GM12878 (cell line): ENCODE measurements at regions not wholly inside any gene's neighbourhood (a gene's known extent, or its start where the extent isn't known, plus 50 kb on each side); places are given as distances from the start of the nearest gene placed in this dataset.

Experiments
- ATAC-seq: fragments of 200-7000 bp; cut with Tn5 transposase; 3 replicates; pipeline ENCODE4 v1.9.1; 2020; ENCODE audit warnings: mild to moderate bottlenecking, moderate library complexity
- BruUV-seq: library from RNA; stranded (reverse); fragments of 400-500 nt; replicated peaks from 2 replicates; lab custom pipeline; 2021; lab: Mats Ljungman, UMichigan
- CTCF ChIA-PET: fragments of 300-600 bp; sonication (Branson Sonifier 250); formaldehyde crosslinking; extraction: SDS; loops from one replicate; lab custom pipeline; 2021; ENCODE audit warnings: inconsistent platforms; lab: Yijun Ruan, JAX
- POLR2A ChIA-PET: fragments of 350-600 bp; formaldehyde crosslinking; extraction: SDS; loops from one replicate; lab custom pipeline; 2021; ENCODE audit warnings: inconsistent platforms; lab: Charles Lee
- RAD21 ChIA-PET: fragments of 300-600 bp; sonication (Branson Sonifier 250); formaldehyde crosslinking; loops from one replicate; lab custom pipeline; 2023; ENCODE audit warnings: antibody characterized with exemption; ENCODE audit not compliant: unreplicated experiment; lab: Charles Lee
- SMC1A ChIA-PET: fragments of 300-600 bp; sonication (Branson Sonifier 250); formaldehyde crosslinking; loops from one replicate; lab custom pipeline; 2023; ENCODE audit not compliant: unreplicated experiment, uncharacterized antibody; lab: Charles Lee
- DNase-seq: peaks from one replicate; pipeline ENCODE4 v3.0.0-alpha.2; 2011; ENCODE audit warnings: low read depth, low spot score
- FAIRE-seq: peaks from 3 replicates; lab custom pipeline; 2011; peaks lifted over from hg19 to GRCh38; lab: Jason Lieb, UNC
- H2AFZ ChIP-seq: 2 replicates; pipeline ENCODE4 v1.6.0; 2011; ENCODE audit warnings: low read depth, low read length, control low read depth; ENCODE audit not compliant: control insufficient read depth
- H3K27ac ChIP-seq: 2 replicates; pipeline ENCODE4 v1.5.1; 2011; ENCODE audit warnings: control low read depth; ENCODE audit not compliant: control insufficient read depth, insufficient read depth
- H3K27me3 ChIP-seq, 2 experiments: replicated peaks in 1 of 2; 2 replicates each; pipeline versions ENCODE4 v1.6.0 to v1.6.1; 2011; ENCODE audit warnings: low read length in 1 of 2; ENCODE audit not compliant: control insufficient read depth in 2 of 2, insufficient read depth in 2 of 2
- H3K36me3 ChIP-seq, 2 experiments: 2 replicates each; pipeline ENCODE4 v1.5.1; 2011; ENCODE audit warnings: low read length in 1 of 2; ENCODE audit not compliant: control insufficient read depth in 2 of 2, insufficient read depth in 2 of 2
- H3K4me1 ChIP-seq: 2 replicates; pipeline ENCODE4 v1.6.1; 2011; ENCODE audit warnings: mild to moderate bottlenecking, low read length, moderate library complexity, mixed read lengths; ENCODE audit not compliant: control insufficient read depth, insufficient read depth
- H3K4me2 ChIP-seq: 2 replicates; pipeline ENCODE4 v1.6.0; 2011; ENCODE audit warnings: control low read depth; ENCODE audit not compliant: control insufficient read depth, insufficient read depth
- H3K4me3 ChIP-seq: fragments of 200-600 bp; sonication (generic); 2 replicates; pipeline ENCODE4 v1.5.1; 2016
- H3K79me2 ChIP-seq: 2 replicates; pipeline ENCODE4 v1.6.0; 2011; ENCODE audit warnings: low read length; ENCODE audit not compliant: control insufficient read depth, insufficient read depth
- H3K9ac ChIP-seq: 2 replicates; pipeline ENCODE4 v1.8.0; 2011; ENCODE audit warnings: low read length, control low read depth, mixed read lengths; ENCODE audit not compliant: control insufficient read depth, insufficient read depth
- H3K9me3 ChIP-seq: replicated peaks from 3 replicates; pipeline ENCODE4 v1.5.1; 2011; ENCODE audit warnings: mild to moderate bottlenecking, low read length; ENCODE audit not compliant: control insufficient read depth, insufficient read depth
- H4K20me1 ChIP-seq: 2 replicates; pipeline ENCODE4 v1.6.0; 2011; ENCODE audit not compliant: control insufficient read depth, insufficient read depth
- ATF7 ChIP-seq: fragments of 450-650 bp; IDR thresholded peaks from 2 replicates; pipeline ENCODE4 v1.6.1; 2016; ENCODE audit warnings: low read depth, mild to moderate bottlenecking
- IRF3 ChIP-seq: fragments of 450-650 bp; IDR thresholded peaks from 2 replicates; pipeline ENCODE4 v1.6.1; 2014; ENCODE audit warnings: mild to moderate bottlenecking
- IRF4 ChIP-seq: IDR thresholded peaks from 2 replicates; pipeline ENCODE4 v1.6.1; 2011; ENCODE audit warnings: low read depth, low read length
- MTA3 ChIP-seq: IDR thresholded peaks from 2 replicates; pipeline ENCODE4 v1.6.1; 2012; ENCODE audit warnings: low read length, inconsistent platforms, borderline replicate concordance
- PAX5 ChIP-seq: IDR thresholded peaks from 2 replicates; pipeline ENCODE4 v1.6.1; 2011; ENCODE audit warnings: low read depth, low read length, borderline replicate concordance
- POLR2AphosphoS2 ChIP-seq: IDR thresholded peaks from 2 replicates; pipeline ENCODE4 v1.6.1; 2011; ENCODE audit warnings: low read depth, mild to moderate bottlenecking, low read length, improper control_type of control experiment, moderate library complexity
- SMC3 ChIP-seq: IDR thresholded peaks from 2 replicates; pipeline ENCODE4 v1.6.1; 2011; ENCODE audit warnings: low read length, improper control_type of control experiment, borderline replicate concordance
- SP1 ChIP-seq: IDR thresholded peaks from one replicate; pipeline ENCODE4 v1.6.1; 2011; ENCODE audit warnings: low read depth, low read length
- ZBTB33 ChIP-seq: fragments of 450-650 bp; IDR thresholded peaks from 2 replicates; pipeline ENCODE4 v1.6.1; 2017; ENCODE audit warnings: mild to moderate bottlenecking
- WGBS: methylation state at CpG from one replicate; pipeline ENCODE4 v1.1.6; 2016; ENCODE audit warnings: low lambda C conversion rate; ENCODE audit not compliant: insufficient replicate concordance, insufficient coverage; ENCODE audit errors: missing lambda C conversion rate; 5-methylcytosine and 5-hydroxymethylcytosine counted together
- in situ Hi-C: fragments of 300-500 bp; cut with MboI; formaldehyde crosslinking; loops from 9 replicates; pipeline ENCODE4 v1.14.3; 2018; ENCODE audit warnings: mixed read lengths
- intact Hi-C: fragments of 100-400 bp; cut with micrococcal nuclease; formaldehyde crosslinking; loops from one replicate; pipeline ENCODE4 v1.14.2; 2022; ENCODE audit not compliant: unreplicated experiment

- TF ChIP-seq PAX5 (no peak), IRF3 (no peak), SMC3 (no peak), IRF4 (no peak)
These were observed 153.8 kb upstream of the KLF3 start (continued) for GRCh38 chr4:38510201-38510600.

GRCh38 chr4:38511702-38512101, 152.3 kb upstream of the KLF3 start:
- Histone ChIP-seq H2AFZ (no peak overlapping the region), H3K36me3 (no peaks in the 10 kb centered on the region), H3K27me3 (no peaks in the 10 kb centered on the region), H3K79me2 (no peaks in the 10 kb centered on the region), H3K4me3 (no peak overlapping the region), H3K4me1 (peaks cover 23% of the 10 kb centered on the region), H4K20me1 (no peaks in the 10 kb centered on the region), H3K27ac (no peak overlapping the region), H3K4me2 (no peak overlapping the region), H3K9ac (no peak overlapping the region), H3K9me3 (no peaks in the 10 kb centered on the region; the same call in 2 of the 3 replicates)
- no peak for ATAC-seq
- in situ Hi-C loops, result no loop called here
- CTCF ChIA-PET, result no interaction called here
- intact Hi-C loops, result no loop called here
- POLR2A ChIA-PET, result no interaction called here
- TF ChIP-seq POLR2AphosphoS2 (no peak), SP1 (no peak), ZBTB33 (no peak), ATF7 (no peak), MTA3 (no peak)
- RAD21 ChIA-PET, result no interaction called here
- no peak for FAIRE-seq
- no peak for DNase-seq
- BruUV-seq, result no TSS peak
- WGBS, result 55% methylated on average over 5 of the region's 5 CpGs
- SMC1A ChIA-PET, result no interaction called here
